NCI-H345 (cell line): ENCODE measurements at regions not wholly inside any gene's neighbourhood (a gene's known extent, or its start where the extent isn't known, plus 50 kb on each side); places are given as distances from the start of the nearest gene placed in this dataset.
"Not testable (repeated sequence)": the region's sequence is repeated elsewhere in the genome, so short reads cannot be mapped to it uniquely, and the experiment has no call there.

Source experiments
- DNase-seq: peaks from one replicate; lab custom pipeline; 2025; lab: John Stamatoyannopoulos, UW

- DNase-seq, result no peak
Measured at GRCh38 chr2:17255071-17255470, 263.2 kb downstream of the RAD51AP2 start.

DNA sequence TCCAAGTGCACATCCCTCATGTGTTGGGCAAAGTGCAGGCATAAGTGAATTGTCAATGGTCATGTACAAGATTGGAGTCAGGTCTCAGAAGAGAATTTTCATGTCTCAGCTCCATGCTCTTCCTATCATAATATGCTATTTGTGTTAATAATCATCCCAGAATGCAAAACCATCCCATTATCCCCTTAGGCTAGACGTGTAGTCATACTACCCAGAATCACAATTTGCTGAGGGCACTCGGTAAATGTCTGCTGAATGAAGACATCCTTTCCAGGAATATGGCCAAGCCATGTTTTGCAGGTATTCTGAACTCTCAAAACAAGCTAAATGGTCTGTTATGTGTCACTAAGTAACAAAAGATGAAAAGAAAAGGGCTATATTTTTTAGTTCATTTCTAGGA, 263.8 kb downstream of the RAD51AP2 start:
- no peak for DNase-seq

DNA sequence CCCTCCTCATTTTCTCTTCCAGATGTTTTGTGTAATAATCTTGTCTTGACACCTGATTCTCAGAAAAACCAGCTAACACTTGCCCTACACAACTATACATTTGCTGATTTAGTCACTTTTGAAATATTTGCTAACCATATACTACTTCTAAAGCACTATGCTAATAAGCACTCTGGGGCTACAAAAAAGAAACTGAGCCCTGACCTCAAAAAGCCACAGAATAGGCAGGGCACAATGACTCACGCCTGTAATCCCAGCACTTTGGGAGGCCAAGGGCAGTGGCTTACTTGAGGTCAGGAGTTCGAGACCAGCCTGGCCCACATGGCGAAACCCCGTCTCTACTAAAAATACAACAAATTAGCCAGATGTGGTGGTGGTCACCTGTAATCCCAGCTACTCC, 266.0 kb downstream of the RAD51AP2 start:
- DNase-seq, result no peak

- DNase-seq, result no peak
Measured at GRCh38 chr2:17251171-17251570, 267.1 kb downstream of the RAD51AP2 start.

- DNase-seq, result no peak
Measured at GRCh38 chr2:17249249-17249648, 269.0 kb downstream of the RAD51AP2 start.

DNA sequence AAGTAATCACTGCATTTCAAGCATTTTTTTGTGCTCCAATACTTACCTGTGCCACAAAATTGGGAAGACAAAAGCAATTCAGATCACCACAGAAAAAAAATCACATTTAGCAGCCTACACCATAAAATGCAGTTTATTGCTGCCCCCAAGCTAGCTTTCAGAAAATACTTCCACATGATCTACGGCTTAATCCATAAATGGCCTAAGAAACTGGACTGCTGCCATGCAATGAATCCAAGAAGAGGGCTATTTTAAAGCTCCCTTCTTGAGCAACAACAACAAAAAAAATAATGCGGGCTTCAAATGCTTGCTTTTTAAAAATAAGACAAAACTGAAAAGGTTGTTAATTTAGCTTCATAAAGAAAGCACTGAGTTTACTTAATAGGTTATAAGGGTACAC, 272.3 kb downstream of the RAD51AP2 start:
- no peak for DNase-seq

DNA sequence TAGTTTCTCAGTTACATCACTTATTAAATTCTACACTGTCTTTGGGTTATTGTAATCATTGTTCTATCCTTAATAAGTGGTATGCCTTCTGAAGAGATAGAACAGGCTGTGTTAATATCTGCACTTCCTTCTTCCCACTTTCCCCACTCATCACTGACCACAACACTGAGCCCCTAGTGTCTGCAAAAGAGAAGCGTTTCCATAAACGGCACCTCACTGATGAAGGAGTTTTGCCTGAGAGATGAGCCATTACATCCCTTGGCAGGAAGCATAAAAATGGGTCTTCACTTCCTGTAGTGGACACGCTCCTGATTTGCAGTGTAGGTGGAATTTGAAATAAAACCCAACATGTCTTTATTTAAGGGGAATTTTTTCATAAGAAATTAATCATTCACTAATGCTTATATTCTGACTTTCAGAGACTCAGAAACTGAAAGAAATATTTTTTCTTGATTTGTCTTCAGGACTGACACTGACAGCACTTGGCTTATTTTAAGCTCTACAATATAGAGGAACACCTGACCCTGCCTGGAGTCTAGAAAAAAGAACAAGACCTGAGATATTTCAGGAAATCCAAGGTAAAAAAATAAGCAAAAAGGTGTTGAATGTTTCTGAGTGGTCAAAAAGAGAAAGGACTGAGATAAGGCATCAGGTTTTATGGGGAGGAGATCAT, 275.3 kb downstream of the RAD51AP2 start:
- no peak for DNase-seq

- no peak for DNase-seq
Measured at GRCh38 chr2:17239550-17239949, 278.7 kb downstream of the RAD51AP2 start.

DNA sequence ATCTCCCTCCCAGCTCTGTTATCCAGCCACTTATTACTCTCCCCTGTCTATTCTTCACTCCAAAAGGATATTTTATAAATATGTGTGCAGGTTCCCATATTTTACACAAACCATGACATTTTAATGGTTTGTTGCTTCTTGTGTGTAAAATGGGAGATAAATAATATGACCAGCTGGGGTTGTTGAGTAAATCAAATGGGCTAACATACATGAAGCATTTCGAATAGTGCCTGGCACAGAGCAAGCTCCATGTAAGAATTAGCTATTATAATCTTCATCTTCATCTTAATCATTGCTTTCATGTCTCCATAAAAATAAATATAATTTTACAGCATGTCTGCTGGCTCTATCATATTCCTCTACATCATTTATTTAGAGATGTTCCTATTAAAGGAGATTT, 283.1 kb downstream of the RAD51AP2 start:
- DNase-seq, result no peak

DNA sequence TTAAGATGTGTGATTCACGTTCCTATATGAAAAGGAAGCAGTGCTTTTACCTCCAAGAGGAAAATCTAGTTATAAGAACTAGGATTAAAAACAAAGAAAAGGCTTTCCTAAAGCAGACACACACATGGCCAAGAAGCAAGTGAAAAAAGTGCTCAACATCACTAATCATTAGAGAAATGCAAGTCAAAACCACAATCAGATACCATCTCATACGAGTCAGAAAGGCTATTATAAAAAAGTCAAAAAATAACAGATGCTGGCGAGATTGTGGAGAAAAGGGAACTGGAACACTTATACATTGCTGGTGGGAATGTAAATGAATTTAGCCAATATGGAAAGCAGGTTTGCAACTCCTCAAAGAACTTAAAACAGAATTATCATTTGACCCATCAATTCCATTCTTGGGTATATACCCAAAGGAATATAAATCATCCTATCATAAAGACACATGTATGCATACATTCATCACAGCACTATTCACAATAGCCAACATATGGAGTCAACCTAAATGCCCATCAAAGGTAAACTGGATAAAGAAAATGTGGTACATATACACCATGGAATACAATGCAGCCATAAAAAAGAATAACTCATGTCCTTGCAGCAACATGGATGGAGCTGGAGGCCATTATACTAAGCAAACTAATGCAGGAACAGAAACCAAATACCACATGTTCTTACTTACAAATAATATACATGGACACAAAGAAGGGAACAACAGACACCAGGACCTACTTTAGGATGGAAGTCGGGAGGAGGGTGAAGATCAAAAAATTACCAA, 285.3 kb downstream of the RAD51AP2 start:
- no peak for DNase-seq

DNA sequence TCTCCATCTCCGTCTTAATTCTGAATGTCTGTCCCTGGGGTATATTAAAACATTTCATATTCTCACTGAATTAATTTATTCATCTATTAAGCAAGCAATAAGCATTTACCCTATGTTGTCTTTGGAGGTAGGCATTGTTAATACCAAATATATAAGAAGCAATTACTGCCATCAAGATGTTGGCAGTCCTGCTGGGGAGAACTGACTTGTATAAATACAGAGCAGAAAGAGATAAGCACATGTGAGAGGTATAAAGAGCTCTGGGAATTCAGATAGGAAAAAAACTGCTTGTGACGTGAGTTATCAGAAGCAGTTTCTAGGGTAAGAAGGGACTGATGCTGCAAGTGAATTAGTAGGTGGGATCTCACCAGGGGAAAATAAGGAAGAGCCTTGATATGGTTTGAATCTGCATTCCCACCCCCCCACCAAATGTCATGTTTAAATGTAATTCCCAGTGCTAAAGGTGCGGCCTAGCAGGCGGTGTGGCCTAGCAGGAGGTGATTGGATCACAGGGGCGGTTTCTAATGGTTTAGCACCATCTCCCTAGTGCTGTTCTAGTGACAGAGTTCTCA, 286.8 kb downstream of the RAD51AP2 start:
- no peak for DNase-seq

- DNase-seq, result no peak
Measured at GRCh38 chr2:17229414-17229813, 288.8 kb downstream of the RAD51AP2 start.

DNA sequence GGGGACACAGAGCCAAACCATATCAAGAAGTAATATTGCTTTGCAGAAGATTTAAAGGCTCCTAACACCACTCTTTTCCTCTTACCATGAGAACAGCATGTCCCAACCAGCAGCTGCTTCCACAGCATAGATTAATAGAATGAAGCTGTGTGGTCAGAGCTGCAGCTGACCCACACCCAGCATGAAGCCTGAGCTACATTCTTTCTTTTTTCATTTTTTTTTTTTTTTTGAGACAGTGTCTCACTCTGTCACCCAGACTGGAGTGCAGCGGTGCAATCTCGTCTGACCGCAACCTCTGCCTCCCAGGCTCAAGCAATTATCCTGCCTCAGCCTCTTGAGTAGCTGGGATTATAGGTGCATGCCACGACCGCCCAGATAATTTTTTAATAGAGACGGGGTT, 289.8 kb downstream of the RAD51AP2 start:
- no peak for DNase-seq

DNA sequence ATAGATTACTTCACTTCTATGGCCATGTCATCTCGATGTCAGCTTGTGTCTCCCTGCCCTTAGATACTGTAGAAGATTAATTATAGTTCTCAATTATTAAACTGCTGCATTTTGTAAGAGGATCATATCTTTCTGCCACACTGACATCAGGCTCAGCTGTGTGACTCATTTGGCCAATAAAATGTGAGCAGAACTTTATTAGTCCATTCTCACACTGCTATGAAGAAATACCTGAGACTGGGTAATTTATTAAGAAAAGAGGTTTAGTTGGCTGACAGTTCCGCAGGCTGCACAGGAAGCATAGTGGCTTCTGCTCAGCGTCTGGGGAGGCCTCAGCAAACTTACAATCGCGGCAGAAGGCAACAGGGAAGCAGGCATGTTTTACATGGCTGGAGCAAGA, 290.4 kb downstream of the RAD51AP2 start:
- no peak for DNase-seq

DNA sequence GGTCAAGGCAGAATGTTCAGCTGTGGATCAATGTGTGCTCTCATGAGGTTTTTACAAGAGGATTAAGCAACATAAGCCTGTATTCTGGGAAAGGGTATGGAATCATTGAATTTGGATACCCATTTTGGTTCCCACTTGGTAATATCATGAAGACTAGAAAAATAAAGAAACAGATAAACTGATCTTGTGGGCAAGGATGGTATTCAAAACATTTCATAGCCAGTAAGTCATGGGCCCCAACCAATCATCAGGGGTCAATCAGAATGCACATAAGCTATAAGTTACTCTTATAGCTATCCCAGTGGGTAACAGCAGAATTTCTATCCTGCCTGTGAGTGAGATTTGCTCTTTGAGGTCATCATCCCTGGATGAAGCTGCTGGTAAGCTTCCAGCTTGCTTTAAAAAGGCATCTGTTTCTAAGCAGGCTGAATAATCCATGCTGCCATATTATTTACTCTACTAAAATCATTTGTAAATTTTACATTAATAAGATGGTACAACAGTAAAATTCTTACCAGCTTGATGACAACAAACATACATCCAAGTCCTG, 291.2 kb downstream of the RAD51AP2 start:
- no peak for DNase-seq

- DNase-seq, result no peak
Measured at GRCh38 chr2:17223211-17223610, 295.0 kb downstream of the RAD51AP2 start.

DNA sequence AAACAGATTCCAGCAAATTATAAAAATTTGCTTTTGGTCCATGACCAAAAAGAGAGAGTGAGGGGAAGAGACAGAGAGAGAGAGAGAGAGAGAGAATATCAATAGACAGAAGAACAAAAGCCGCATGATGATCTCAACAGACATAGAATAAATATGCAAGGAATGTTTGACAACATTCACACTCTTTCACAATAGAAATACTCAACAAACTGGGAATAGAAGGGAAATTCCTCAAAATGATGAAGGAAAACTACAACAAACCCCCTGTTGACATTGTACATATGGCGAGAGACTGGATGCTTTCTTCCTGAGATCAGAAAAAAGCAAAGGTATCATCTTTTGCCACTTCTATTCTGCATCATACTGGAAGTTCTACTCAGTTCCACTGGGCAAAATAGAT, 309.7 kb downstream of the RAD51AP2 start:
- no peak for DNase-seq

- DNase-seq, result no peak
Measured at GRCh38 chr2:17206771-17207170, 311.5 kb downstream of the RAD51AP2 start.

GRCh38 chr2:17204214-17204613, 314.0 kb downstream of the RAD51AP2 start:
- not testable (repeated sequence) for DNase-seq

GRCh38 chr2:17202628-17203027, 315.6 kb downstream of the RAD51AP2 start:
- DNase-seq, result not testable (repeated sequence)

DNA sequence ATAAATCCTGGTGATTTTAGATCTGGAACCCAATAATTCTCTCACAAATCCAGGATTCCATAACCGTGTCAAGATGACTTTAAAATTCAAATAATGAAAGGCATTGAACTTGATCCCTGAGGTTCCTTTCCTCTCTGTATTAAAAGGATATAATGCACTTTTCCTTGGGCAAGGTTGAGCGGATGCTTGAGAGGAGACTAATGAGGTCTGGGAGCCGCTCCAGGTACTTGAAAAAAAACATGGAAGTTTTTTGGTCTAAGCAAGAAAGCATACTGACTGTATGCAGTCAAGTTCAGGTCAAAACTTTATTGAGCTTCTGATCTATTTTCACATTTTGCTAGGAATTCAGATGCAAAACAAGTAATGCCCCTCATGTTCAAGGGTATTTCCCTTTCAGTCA, 318.5 kb downstream of the RAD51AP2 start:
- DNase-seq, result no peak

GRCh38 chr2:17196380-17196779, 321.9 kb downstream of the RAD51AP2 start:
- DNase-seq, result no peak

DNA sequence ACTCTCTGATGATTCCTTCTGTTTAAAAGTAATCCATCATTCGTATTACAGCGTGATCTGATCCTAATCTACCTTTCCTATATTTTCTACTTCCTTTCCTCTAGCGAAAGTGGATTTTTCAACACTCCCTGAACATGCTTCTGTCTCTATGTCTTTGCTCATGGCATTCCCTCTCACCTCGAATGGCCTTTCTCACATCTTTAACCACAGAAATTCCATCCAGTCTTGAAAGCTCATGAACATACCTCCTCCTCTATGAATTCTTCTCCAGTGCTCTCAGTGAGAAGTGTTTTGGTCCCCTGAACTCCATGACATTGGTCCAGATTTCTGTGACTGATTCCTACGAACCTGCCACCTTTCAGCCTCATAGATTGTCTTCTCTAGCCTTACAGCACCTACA, 323.2 kb downstream of the RAD51AP2 start:
- DNase-seq, result no peak
